ENCODE measurements at regions not wholly inside any gene's neighbourhood (a gene's known extent, or its start where the extent isn't known, plus 50 kb on each side); places are given as distances from the start of the nearest gene placed in this dataset.

GRCh38 chr9:13648068-13648467 is 368.6 kb upstream of the MPDZ start:
- no peak overlapping the region for H3K9ac ChIP-seq (ENCODE audit: control insufficient read depth, insufficient read depth, low read length)
- no peaks in the 10 kb centered on the region for H3K27me3 ChIP-seq (replicated peaks in 1 of 2; ENCODE audit: control insufficient read depth in 2 of 2, insufficient read depth in 2 of 2, low read length in 1 of 2)
- no peaks in the 10 kb centered on the region for H3K79me2 ChIP-seq (ENCODE audit: control insufficient read depth, insufficient read depth, low read length)
- ATAC-seq (no peak), FAIRE-seq (no peak), DNase-seq (ENCODE audit: low read depth, low spot score) (no peak)
- ChIA-PET SMC1A (ENCODE audit: uncharacterized antibody, unreplicated experiment) (no interaction called here), CTCF (no interaction called here), POLR2A (no interaction called here), RAD21 (ENCODE audit: unreplicated experiment) (no interaction called here)
- H2AFZ ChIP-seq (ENCODE audit: control insufficient read depth, low read depth, low read length): no peak overlapping the region
- H3K9me3 ChIP-seq (replicated peaks; ENCODE audit: control insufficient read depth, insufficient read depth, low read length): no peaks in the 10 kb centered on the region
- no peak overlapping the region for H3K4me2 ChIP-seq (ENCODE audit: control insufficient read depth, insufficient read depth)
- intact Hi-C loops (cut with micrococcal nuclease; ENCODE audit: unreplicated experiment): no loop called here
- H3K4me3 ChIP-seq: no peak overlapping the region
- no peaks in the 10 kb centered on the region for H3K4me1 ChIP-seq (ENCODE audit: control insufficient read depth, insufficient read depth, low read length)
- no peak overlapping the region for H3K27ac ChIP-seq (ENCODE audit: control insufficient read depth, insufficient read depth)
- no peaks in the 10 kb centered on the region for H3K36me3 ChIP-seq (ENCODE audit: control insufficient read depth in 2 of 2, insufficient read depth in 2 of 2, low read length in 1 of 2)
- no TSS peak for BruUV-seq (replicated peaks)
- no peaks in the 10 kb centered on the region for H4K20me1 ChIP-seq (ENCODE audit: control insufficient read depth, insufficient read depth)
- TF ChIP-seq, protein P1, sequence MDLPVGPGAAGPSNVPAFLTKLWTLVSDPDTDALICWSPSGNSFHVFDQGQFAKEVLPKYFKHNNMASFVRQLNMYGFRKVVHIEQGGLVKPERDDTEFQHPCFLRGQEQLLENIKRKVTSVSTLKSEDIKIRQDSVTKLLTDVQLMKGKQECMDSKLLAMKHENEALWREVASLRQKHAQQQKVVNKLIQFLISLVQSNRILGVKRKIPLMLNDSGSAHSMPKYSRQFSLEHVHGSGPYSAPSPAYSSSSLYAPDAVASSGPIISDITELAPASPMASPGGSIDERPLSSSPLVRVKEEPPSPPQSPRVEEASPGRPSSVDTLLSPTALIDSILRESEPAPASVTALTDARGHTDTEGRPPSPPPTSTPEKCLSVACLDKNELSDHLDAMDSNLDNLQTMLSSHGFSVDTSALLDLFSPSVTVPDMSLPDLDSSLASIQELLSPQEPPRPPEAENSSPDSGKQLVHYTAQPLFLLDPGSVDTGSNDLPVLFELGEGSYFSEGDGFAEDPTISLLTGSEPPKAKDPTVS (IDR thresholded peaks at IDR 0.05; ENCODE audit: low read depth, low read length): no peak
- no peak for TF ChIP-seq YY1 (IDR thresholded peaks at IDR 0.05; ENCODE audit: low read depth, low read length)
- no peak for TF ChIP-seq USF2 (IDR thresholded peaks at IDR 0.05; ENCODE audit: borderline replicate concordance, low read depth, low read length)
- TF ChIP-seq ASH2L (IDR thresholded peaks at IDR 0.05; ENCODE audit: borderline replicate concordance, low read depth): no peak
- no peak for TF ChIP-seq EZH2 (IDR thresholded peaks at IDR 0.05; ENCODE audit: borderline replicate concordance, control insufficient read depth, low read depth, low read length)
- TF ChIP-seq, protein P2, sequence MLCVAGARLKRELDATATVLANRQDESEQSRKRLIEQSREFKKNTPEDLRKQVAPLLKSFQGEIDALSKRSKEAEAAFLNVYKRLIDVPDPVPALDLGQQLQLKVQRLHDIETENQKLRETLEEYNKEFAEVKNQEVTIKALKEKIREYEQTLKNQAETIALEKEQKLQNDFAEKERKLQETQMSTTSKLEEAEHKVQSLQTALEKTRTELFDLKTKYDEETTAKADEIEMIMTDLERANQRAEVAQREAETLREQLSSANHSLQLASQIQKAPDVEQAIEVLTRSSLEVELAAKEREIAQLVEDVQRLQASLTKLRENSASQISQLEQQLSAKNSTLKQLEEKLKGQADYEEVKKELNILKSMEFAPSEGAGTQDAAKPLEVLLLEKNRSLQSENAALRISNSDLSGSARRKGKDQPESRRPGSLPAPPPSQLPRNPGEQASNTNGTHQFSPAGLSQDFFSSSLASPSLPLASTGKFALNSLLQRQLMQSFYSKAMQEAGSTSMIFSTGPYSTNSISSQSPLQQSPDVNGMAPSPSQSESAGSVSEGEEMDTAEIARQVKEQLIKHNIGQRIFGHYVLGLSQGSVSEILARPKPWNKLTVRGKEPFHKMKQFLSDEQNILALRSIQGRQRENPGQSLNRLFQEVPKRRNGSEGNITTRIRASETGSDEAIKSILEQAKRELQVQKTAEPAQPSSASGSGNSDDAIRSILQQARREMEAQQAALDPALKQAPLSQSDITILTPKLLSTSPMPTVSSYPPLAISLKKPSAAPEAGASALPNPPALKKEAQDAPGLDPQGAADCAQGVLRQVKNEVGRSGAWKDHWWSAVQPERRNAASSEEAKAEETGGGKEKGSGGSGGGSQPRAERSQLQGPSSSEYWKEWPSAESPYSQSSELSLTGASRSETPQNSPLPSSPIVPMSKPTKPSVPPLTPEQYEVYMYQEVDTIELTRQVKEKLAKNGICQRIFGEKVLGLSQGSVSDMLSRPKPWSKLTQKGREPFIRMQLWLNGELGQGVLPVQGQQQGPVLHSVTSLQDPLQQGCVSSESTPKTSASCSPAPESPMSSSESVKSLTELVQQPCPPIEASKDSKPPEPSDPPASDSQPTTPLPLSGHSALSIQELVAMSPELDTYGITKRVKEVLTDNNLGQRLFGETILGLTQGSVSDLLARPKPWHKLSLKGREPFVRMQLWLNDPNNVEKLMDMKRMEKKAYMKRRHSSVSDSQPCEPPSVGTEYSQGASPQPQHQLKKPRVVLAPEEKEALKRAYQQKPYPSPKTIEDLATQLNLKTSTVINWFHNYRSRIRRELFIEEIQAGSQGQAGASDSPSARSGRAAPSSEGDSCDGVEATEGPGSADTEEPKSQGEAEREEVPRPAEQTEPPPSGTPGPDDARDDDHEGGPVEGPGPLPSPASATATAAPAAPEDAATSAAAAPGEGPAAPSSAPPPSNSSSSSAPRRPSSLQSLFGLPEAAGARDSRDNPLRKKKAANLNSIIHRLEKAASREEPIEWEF (IDR thresholded peaks at IDR 0.05; ENCODE audit: insufficient replicate concordance, low read depth, low read length): no peak
- no peak for TF ChIP-seq ZNF24 (IDR thresholded peaks at IDR 0.05)
- no peak for TF ChIP-seq CHD2 (IDR thresholded peaks at IDR 0.05; ENCODE audit: borderline replicate concordance, low read depth, low read length)
- no peak for TF ChIP-seq CTCF (IDR thresholded peaks at IDR 0.05 in 2 of 3, conservative IDR thresholded peaks at IDR 0.05 in 1 of 3; ENCODE audit: control insufficient read depth in 2 of 3, extremely low read depth in 1 of 3, insufficient read depth in 1 of 3, low read depth in 3 of 3, low read length in 3 of 3)
- TF ChIP-seq GATAD2B (conservative IDR thresholded peaks at IDR 0.05; ENCODE audit: low read depth): no peak
- no peak for TF ChIP-seq SMC3 (IDR thresholded peaks at IDR 0.05; ENCODE audit: borderline replicate concordance, low read length)
- no peak for TF ChIP-seq MYC (IDR thresholded peaks at IDR 0.05; ENCODE audit: insufficient read depth, insufficient read length, insufficient replicate concordance, low read length, severe bottlenecking)
- no peak for TF ChIP-seq RELA (IDR thresholded peaks at IDR 0.05; ENCODE audit: borderline replicate concordance, partially characterized antibody)
- no peak for TF ChIP-seq NFIC (IDR thresholded peaks at IDR 0.05; ENCODE audit: low read depth, low read length)
- no peak for TF ChIP-seq PML (IDR thresholded peaks at IDR 0.05; ENCODE audit: low read length)
- TF ChIP-seq POLR2AphosphoS2 (IDR thresholded peaks at IDR 0.05; ENCODE audit: low read depth, low read length): no peak
- TF ChIP-seq TAF1 (IDR thresholded peaks at IDR 0.05; ENCODE audit: borderline replicate concordance, low read depth, low read length): no peak
- in situ Hi-C loops (cut with MboI): no loop called here
